Nephron progenitor cell (in vitro differentiated cells): ENCODE measurements at regions not wholly inside any gene's neighbourhood (a gene's known extent, or its start where the extent isn't known, plus 50 kb on each side); places are given as distances from the start of the nearest gene placed in this dataset.
"Not testable (repeated sequence)": the region's sequence is repeated elsewhere in the genome, so short reads cannot be mapped to it uniquely, and the experiment has no call there.

Experiments used
- DNase-seq: peaks from one replicate; pipeline ENCODE4 v3.0.0; 2021
- H3K27ac Mint-ChIP-seq: 2 replicates; pipeline ENCODE4 v1.8.0; 2021; ENCODE audit warnings: mild to moderate bottlenecking, moderate library complexity, mixed read lengths
- H3K27me3 Mint-ChIP-seq: 2 replicates; pipeline ENCODE4 v1.8.0; 2021; ENCODE audit warnings: mild to moderate bottlenecking, low read depth, mixed read lengths; ENCODE audit not compliant: poor library complexity
- H3K36me3 Mint-ChIP-seq: 2 replicates; pipeline ENCODE4 v1.8.0; 2021; ENCODE audit warnings: low read depth, mixed read lengths
- H3K4me1 Mint-ChIP-seq: 2 replicates; pipeline ENCODE4 v1.8.0; 2021; ENCODE audit warnings: mixed read lengths
- H3K4me3 Mint-ChIP-seq: 2 replicates; pipeline ENCODE4 v1.8.0; 2021; ENCODE audit warnings: mild to moderate bottlenecking, moderate library complexity, mixed read lengths
- H3K9me3 Mint-ChIP-seq: 2 replicates; pipeline ENCODE4 v1.8.0; 2021; ENCODE audit warnings: mild to moderate bottlenecking, moderate library complexity, mixed read lengths
- CTCF ChIP-seq: fragments of 200-600 bp; sonication (generic); IDR thresholded peaks from 2 replicates; pipeline ENCODE4 v1.5.0; 2021; ENCODE audit warnings: antibody characterized with exemption

DNA sequence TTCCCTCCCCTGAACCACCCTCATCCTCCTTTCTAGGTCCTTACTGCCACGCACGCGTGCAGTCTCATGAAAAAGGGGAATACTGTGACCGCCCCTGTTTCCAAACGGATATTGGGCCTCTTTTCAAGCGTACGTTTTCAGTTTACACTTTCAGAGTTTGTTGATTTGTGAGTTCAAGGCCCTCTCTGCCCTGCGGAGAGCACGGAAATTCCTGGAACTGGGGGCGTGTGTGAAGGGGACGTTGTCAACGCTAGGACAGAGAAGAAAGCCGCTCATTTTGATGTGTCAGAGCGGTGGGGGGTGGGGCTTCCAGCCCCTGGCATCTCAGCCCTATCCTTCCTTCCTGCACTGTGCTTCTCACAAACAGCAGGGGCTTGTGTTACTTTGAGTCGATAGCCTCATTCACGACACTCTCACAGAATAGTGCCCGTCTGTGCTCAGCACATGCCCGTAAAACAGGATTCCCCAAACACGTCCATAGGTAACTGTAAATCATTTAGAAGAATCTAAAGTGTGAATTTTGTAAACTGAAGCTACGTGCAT, 137.6 kb upstream of the PEG3 start:
- Mint-ChIP-seq H3K9me3 (peaks cover 93% of the 10 kb centered on the region), H3K27ac (no peak overlapping the region)

DNA sequence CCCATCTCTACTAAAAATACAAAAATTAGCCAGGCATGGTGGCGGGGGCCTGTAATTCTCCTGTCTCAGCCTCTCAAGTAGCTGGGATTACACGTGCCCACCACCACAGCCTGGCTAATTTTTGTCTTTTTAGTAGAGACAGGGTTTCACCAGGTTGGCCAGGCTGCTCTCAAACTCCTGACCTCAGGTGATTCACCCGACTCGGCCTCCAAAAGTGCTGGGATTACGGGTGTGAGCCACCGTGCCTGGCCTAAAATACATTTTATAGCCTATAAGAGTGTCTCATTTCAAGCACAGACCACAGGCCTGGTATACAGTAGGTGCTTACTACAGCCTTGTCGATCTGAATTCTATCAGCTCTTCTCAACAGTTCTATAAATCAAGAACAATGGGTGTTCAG, 139.5 kb upstream of the USP29 start:
- H3K9me3 Mint-ChIP-seq, result peaks cover 95% of the 10 kb centered on the region
- H3K36me3 Mint-ChIP-seq, H3K27ac Mint-ChIP-seq, H3K27me3 Mint-ChIP-seq, DNase-seq, H3K4me1 Mint-ChIP-seq, H3K4me3 Mint-ChIP-seq: not testable (repeated sequence)

More for the DNA sequence above, 137.6 kb upstream of the PEG3 start:
- Mint-ChIP-seq H3K4me3 (no peak overlapping the region), H3K36me3 (peaks cover 5% of the 10 kb centered on the region), H3K27me3 (peaks cover 6% of the 10 kb centered on the region), H3K4me1 (no peaks in the 10 kb centered on the region)
- TF ChIP-seq CTCF, result no peak
- no peak for DNase-seq

- H3K36me3 Mint-ChIP-seq, result no peaks in the 10 kb centered on the region
- no peaks in the 10 kb centered on the region for H3K27me3 Mint-ChIP-seq
- H3K27ac Mint-ChIP-seq, result peak overlapping the region; percentile 78
- no peak for DNase-seq
- no peak for TF ChIP-seq CTCF
- H3K9me3 Mint-ChIP-seq, result peaks cover 96% of the 10 kb centered on the region
- no peaks in the 10 kb centered on the region for H3K4me1 Mint-ChIP-seq
- no peak overlapping the region for H3K4me3 Mint-ChIP-seq
Observed at GRCh38 chr19:56980906-56981305, 138.9 kb upstream of the USP29 start.

DNA sequence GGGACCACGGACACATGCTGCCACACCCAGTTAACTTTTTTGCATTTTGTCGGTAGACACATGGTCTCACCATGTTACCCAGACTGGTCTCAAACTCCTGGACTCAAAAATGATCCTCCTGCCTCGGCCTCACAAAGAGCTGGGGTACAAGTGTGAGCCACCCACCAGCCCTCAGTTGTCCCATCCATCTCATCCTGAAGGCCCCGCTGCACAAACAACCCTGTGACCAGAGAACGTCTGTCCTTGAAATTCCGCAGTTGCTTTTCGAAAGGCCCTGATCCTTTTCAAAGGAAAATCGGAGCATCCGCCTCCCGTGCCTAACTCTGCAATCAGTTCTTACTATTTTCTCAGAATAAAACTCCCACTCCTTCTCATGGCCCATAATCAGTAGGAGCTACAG, 138.3 kb upstream of the USP29 start:
- not testable (repeated sequence) for H3K4me3 Mint-ChIP-seq
- peaks cover 96% of the 10 kb centered on the region for H3K9me3 Mint-ChIP-seq

DNA sequence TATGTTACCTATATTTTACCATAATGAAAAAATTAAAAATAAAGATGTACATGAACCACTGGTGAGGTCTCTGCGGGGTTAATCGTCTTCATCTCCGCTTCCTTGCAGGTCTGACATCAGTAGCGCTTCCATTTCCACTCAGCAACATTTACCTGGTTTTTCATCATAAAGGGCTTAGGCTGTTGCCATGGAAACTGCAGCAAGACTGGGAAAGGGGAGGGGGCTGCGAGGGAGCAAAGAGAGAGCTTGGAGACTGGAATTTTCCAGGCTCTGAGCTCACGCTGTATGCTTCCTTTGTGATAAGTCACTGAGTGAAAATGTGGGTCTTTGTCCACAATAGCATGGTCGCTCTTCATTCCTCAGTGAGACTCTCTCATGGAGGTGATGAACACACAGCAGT, 136.6 kb upstream of the USP29 start:
- Mint-ChIP-seq H3K4me1 (no peaks in the 10 kb centered on the region), H3K27ac (no peak overlapping the region), H3K4me3 (no peak overlapping the region), H3K9me3 (peaks cover 94% of the 10 kb centered on the region), H3K36me3 (no peaks in the 10 kb centered on the region), H3K27me3 (no peaks in the 10 kb centered on the region)
- no peak for DNase-seq
- no peak for TF ChIP-seq CTCF

More for the DNA sequence above, 138.3 kb upstream of the USP29 start:
- H3K27me3 Mint-ChIP-seq, H3K27ac Mint-ChIP-seq, H3K36me3 Mint-ChIP-seq, H3K4me1 Mint-ChIP-seq, DNase-seq: not testable (repeated sequence)

- Mint-ChIP-seq H3K4me3 (no peak overlapping the region), H3K4me1 (no peaks in the 10 kb centered on the region), H3K9me3 (peaks cover 95% of the 10 kb centered on the region), H3K27ac (no peak overlapping the region), H3K36me3 (no peaks in the 10 kb centered on the region), H3K27me3 (no peaks in the 10 kb centered on the region)
- TF ChIP-seq CTCF, result no peak
- no peak for DNase-seq
Observed at GRCh38 chr19:56983804-56984203, 136.0 kb upstream of the USP29 start.

GRCh38 chr19:56986386-56986785, 133.4 kb upstream of the USP29 start:
- Mint-ChIP-seq H3K9me3 (peaks cover 95% of the 10 kb centered on the region), H3K36me3 (peaks cover 5% of the 10 kb centered on the region), H3K4me3 (no peak overlapping the region), H3K27me3 (no peaks in the 10 kb centered on the region), H3K27ac (no peak overlapping the region), H3K4me1 (no peaks in the 10 kb centered on the region)
- no peak for DNase-seq
- no peak for TF ChIP-seq CTCF
